Suppressor macrophage treated with lipopolysaccharide for 1 hour (primary cell): ENCODE measurements at regions not wholly inside any gene's neighbourhood (a gene's known extent, or its start where the extent isn't known, plus 50 kb on each side); places are given as distances from the start of the nearest gene placed in this dataset.

Source experiments
- DNase-seq, 3 donors: peaks; one replicate each; pipeline ENCODE4 v3.0.0-alpha.2; 2020 to 2022

GRCh38 chr5:72618708-72619107 lies 111.5 kb upstream of the ZNF366 start:
- DNase-seq: peak; percentile 33 to 50 (median 50)

DNA sequence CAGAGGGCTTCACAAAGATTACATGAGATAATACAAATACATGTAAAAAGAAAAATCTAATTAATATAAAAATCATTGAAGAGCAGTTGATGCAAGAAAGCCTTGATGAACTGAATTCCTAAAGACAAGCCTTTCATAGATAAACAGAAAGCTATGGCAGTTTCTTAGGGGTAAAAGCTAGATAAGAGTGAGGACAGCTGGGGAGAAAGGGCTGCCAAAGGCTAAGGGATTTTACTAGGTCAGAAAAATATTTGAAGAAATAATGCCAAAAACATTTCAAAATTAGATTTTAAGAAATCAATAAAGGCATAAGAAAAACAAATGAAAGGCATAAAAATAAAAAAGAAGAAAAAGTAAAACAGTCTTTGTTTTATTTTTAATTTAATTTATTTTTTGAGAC lies 107.9 kb upstream of the ZNF366 start:
- no peak for DNase-seq

DNA sequence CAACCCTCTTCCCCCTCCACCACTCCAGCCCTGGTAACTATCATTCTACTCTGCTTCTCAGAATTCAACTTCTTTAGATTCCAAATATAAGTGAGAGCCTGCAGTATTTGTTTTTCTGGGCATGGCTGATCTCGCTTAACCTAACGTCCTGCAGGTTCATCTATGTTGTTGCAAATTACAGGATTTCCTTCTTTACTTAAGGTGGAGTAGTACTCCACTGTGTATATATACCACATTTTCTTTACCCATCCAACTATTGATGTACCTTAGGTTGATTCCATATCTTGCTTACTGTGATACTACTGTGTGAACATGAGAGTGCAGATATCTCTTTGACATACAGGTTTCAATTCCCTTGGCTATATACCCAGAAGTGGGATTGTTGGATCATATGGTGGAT lies 106.3 kb upstream of the ZNF366 start:
- DNase-seq: no peak

DNA sequence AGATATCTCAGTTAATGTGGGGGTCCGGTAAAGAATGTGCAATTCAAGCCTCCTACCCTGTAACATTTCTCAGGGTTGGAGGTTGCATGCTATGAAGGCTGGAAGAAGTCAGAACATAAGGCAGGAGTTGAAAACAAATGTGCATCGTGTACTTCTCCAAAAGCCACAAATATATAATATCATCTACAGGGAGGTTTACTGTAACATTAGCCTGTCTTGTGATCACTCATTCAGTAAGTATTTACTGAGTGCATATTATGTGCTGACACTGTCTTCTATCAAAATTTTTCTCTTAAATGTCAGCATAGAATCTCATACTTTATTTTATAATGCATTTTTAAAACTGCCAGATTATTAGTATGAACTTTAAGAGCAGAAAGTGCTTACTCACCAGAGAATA lies 105.6 kb upstream of the ZNF366 start:
- DNase-seq: no peak

DNA sequence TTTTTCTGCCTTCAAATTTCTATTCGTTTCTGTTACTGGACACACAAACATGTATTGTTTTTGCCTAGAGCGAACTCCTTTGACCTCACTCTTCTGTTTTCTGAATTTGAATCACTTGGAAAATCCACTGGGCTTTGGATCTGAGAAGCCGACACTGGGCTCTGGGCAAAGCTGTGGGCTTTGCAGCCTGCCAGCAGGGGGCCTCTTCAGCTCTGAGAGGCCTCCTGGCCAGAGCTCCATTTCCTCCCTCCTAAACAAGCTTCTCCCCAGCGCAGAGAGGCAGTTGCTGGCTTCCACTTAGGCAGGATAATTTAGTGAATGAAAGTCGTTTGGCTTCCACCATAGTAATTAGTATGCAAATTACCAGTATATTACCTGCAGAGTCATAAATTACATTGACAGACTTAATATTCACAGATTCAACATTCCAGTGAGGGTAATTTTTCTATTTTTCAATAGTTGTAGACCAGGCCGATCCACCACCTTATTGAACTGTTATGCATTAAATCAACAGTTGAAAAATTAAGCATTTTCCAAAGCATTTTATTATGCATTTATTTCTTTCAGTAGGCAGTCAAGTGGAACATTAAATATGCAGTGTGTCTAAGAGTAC lies 104.0 kb upstream of the ZNF366 start:
- DNase-seq: peak; percentile 78 to 89 (median 85)

GRCh38 chr5:72608926-72609325 lies 101.7 kb upstream of the ZNF366 start:
- DNase-seq: no peak

DNA sequence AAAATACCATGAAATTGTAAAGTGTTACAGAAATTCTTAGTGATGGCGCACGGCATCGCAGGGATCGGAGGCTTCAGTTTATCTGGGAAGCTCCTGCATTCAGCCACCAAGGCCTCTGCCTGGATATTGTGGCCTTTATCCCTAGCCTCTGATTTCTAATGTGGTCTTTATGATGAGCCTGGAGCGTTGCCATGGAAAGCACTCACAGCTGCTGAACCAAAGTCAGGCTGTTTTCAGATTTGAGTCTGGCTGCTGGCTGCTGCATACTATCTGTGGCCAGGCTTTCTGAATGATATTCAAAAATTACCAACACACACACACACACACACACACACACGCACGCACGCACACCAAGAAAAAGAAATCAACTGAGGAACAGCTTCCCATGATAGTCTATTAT lies 101.1 kb upstream of the ZNF366 start:
- DNase-seq: no peak

- no peak for DNase-seq
Measured at GRCh38 chr5:72607381-72607780, 100.2 kb upstream of the ZNF366 start.

- DNase-seq: no peak
Measured at GRCh38 chr5:72606525-72606924, 99.3 kb upstream of the ZNF366 start.

- DNase-seq: no peak
Measured at GRCh38 chr5:72605632-72606031, 98.4 kb upstream of the ZNF366 start.

- DNase-seq: no peak
Measured at GRCh38 chr5:72604798-72605154, 97.6 kb upstream of the ZNF366 start.

DNA sequence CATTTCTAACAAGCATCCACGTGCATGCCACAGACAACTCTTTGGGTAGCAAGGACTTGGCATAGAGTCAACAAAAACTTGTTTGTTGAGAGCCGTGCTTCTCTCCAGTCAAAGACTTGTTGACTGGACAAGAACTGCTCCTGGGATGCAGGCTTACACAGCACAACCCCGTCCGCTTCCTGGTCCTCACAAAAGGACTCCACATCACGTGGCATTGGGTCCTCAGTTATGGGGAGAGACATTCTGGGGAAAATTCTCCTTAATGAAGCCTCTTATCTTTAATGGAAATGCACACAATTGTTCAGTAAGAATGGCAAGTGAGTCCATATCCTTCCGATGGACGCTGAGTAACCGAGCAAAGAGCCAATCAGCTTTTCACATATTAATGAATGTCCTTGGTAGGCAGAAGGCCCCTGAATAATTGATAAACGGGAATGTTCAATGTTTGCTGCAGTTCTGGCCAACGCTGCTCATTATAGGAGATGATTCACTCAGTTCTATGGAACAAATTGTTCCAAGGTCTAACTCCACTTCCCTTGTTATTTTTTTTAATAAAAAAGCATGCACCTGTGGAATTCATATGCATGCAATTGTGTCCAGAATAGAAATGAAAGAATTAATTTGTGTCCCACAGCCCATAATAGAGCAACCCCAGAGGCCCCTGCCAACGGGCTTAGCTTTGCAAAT lies 97.0 kb upstream of the ZNF366 start:
- DNase-seq: no peak

DNA sequence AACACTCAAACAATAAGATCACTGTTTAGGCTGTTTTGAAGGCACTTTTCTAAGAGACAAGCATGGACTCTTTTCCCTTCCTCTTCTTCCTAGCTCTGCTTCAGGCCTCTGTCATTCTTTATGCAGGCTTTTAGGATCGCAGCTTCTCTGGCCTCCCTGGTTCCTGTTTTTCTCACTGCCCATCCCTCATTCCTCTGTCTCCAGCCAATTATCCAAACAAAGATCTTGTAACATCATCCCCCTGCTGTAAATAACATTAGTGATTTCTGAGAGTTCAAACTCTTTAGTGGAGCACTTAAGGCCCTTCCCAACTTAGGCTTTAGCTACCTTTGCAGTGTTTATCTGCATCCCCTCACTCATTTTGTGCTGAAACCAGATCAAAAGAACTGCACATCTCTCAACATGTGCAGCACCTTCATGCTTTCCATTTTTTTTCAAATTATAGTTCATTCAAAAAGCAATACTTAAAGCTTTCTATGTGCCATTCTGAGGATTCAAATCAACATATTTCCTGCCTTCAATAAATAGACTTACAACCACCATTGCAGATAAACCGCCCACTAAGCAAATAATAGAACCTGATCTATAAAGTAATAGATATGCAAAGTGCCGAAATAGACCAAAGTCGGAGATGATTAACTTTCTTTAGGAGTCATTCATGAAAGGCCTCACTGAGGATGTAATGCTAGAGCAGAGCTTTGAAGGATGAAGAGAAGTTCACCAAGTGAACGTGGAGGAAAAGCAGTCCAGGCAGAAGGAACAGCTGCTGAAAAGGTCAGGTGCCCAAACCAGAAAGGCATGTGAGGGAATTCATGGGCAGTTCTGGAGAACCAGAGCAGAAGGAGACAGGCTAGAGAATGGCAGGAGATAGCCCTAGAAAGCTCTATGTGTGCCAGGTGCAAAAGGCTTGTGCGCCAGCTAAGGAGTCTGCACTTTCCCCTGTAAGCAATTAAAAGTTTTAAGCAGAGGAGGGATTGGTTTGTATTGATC lies 95.8 kb upstream of the ZNF366 start:
- no peak for DNase-seq

DNA sequence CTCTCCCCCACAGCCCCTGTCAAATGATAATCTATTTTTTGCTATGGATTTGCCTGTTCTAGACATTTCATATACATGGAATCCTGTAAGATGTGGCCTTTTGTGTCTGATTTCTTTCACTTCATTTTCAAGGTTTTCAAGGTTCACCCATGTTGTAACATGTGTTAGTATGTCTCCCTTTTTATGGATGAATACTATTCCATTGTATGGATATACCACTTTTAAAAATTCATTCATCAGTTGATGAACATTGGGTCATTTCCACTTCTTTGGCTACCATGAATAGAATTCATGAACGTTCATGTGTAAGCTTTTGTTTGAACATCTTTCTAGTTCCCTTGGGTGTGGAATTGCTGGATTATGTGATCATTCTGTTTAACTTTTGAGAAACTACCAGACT lies 94.7 kb upstream of the ZNF366 start:
- DNase-seq: no peak

GRCh38 chr5:72600391-72600981 lies 93.3 kb upstream of the ZNF366 start:
- DNase-seq: peak; percentile 76 to 92 (median 83)

- peak; percentile 45 to 65 (median 48) for DNase-seq
Measured at GRCh38 chr5:72599519-72600370, 92.5 kb upstream of the ZNF366 start.

- no peak for DNase-seq
Measured at GRCh38 chr5:72599065-72599433, 91.8 kb upstream of the ZNF366 start.

DNA sequence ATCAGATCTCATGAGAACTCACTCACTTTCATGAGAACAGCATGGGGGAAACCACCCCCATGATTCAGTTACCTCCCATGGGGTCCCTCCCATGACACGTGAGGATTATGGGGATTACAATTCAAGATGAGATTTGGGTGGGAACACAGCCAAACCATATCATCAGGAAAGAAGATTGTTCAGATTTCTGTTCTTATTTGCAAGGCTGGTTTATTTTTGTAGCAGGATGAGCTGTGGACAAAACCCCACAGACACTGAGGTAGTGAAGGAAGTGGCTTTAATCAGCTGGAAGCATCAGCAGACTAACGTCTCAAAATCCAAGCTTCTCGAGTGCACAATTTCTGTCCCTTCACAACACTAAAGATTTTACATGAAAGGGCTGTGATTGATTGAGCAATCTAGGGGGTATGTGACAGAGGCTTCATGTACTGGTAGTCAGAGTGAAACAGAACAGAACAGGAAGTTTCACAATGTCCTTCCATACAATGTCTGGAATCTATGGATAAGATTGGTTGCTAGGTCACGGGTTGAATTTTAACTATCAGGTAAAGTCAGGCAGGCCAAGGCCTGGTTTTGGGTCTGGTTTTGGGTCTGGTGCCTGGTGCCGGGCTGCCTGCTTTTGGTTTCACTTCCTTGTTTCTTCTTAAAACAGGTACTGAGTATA lies 91.3 kb upstream of the ZNF366 start:
- DNase-seq: peak; percentile 71 to 89 (median 89)

DNA sequence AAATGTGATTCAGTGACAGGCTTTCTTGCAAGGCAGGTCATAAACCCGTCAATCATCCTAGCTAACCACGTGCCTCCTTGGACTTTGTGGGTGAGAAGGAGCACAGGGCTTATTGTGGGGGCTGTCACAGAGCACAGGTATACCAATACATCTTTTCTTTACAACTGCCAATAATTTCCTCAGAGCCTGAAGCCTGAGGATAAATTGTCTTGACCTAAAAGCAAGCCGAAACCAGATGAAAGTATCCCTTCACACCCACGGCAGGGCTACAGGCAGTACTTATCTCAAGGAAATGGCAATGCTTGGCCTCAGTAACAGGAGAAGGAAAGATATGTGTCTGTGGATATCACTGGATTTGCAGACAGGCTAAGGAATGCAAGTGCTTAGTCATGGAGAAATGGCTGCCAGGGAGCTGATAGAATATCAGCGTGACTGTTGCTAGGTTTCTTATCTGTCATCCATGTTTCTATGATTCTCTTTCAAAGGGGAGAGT lies 90.3 kb upstream of the ZNF366 start:
- no peak for DNase-seq

- DNase-seq: no peak
Measured at GRCh38 chr5:72596956-72597355, 89.7 kb upstream of the ZNF366 start.

- DNase-seq: no peak
Measured at GRCh38 chr5:72588640-72589039, 81.4 kb upstream of the ZNF366 start.
